Small intestine (tissue), 7 donors: ENCODE measurements at regions not wholly inside any gene's neighbourhood (a gene's known extent, or its start where the extent isn't known, plus 50 kb on each side); places are given as distances from the start of the nearest gene placed in this dataset.

ENCODE experiments used
- DNase-seq, 2 donors: peaks; one replicate each; pipeline versions ENCODE4 v3.0.0 to v3.0.0-alpha.2; 2013
- FAIRE-seq: peaks from 2 replicates; lab custom pipeline; 2012; peaks lifted over from hg19 to GRCh38; lab: Jason Lieb, UNC
- H3K27ac ChIP-seq, 3 donors: one replicate each; pipeline ENCODE4 v1.5.1; 2013; ENCODE audit warnings: low read length in 2 of 3, mild to moderate bottlenecking in 2 of 3, control low read depth in 1 of 3, inconsistent platforms in 1 of 3, low read depth in 1 of 3, moderate library complexity in 1 of 3
- H3K27me3 ChIP-seq, 3 donors: one replicate each; pipeline ENCODE4 v1.6.1; 2013; ENCODE audit warnings: low read length in 3 of 3, inconsistent platforms in 1 of 3; ENCODE audit not compliant: control insufficient read depth in 3 of 3, insufficient read depth in 3 of 3
- H3K36me3 ChIP-seq, 3 donors: one replicate each; pipeline ENCODE4 v1.6.1; 2013; ENCODE audit warnings: low read length in 3 of 3, inconsistent platforms in 1 of 3, low read depth in 1 of 3, mild to moderate bottlenecking in 1 of 3, moderate library complexity in 1 of 3; ENCODE audit not compliant: control insufficient read depth in 3 of 3, insufficient read depth in 2 of 3
- H3K4me1 ChIP-seq, 3 donors: one replicate each; pipeline ENCODE4 v1.6.1; 2013; ENCODE audit warnings: low read length in 2 of 3, inconsistent platforms in 1 of 3, low read depth in 1 of 3, mild to moderate bottlenecking in 1 of 3, moderate library complexity in 1 of 3; ENCODE audit not compliant: control insufficient read depth in 3 of 3, insufficient read depth in 2 of 3
- H3K4me3 ChIP-seq, 3 donors: one replicate each; pipeline ENCODE4 v1.5.1; 2013; ENCODE audit warnings: low read length in 3 of 3, control low read depth in 1 of 3, inconsistent platforms in 1 of 3, low read depth in 1 of 3, mild to moderate bottlenecking in 1 of 3, moderate library complexity in 1 of 3
- H3K9me3 ChIP-seq, 2 donors: one replicate each; pipeline ENCODE4 v1.6.1; 2013; ENCODE audit warnings: low read depth in 1 of 2, low read length in 1 of 2; ENCODE audit not compliant: control insufficient read depth in 2 of 2, insufficient read depth in 1 of 2
- WGBS, 3 donors: extraction: QIAGEN DNeasy Blood & Tissue Kit; methylation state at CpG; one replicate each; pipeline ENCODE4 v1.1.7; 2013; 5-methylcytosine and 5-hydroxymethylcytosine counted together
- donor health status: healthy with polysubstance abuse.
- donor health status: control.
- donor health status: control.
- donor health status: Bipolar disorder and iron deficiency.
- donor health status: healthy.

DNA sequence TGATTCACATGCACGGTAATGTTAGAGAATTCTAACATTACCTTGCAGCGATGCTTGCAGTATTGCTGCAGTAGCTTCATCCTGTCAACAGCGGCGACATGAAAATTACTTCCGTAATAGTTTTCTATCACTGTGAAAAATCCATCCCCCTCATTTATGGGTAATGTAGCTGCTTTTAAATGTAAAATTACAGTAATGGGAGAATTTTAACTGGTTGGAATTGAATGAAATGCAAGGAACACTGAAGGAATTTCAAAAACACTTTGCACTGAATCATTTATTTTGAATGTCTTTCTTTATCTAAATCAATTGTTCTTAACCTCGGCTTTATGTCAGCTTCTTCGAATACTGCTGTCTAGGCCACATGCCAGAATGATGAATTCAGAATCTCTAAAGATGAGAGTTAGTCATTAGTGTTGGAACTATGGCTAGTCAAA, 102.4 kb upstream of the HIVEP1 start:
- no peak overlapping the region for H3K4me3 ChIP-seq
- FAIRE-seq (no peak), DNase-seq (no peak)
- peaks cover 0 to 4% of the 10 kb centered on the region in 2 donors for H3K9me3 ChIP-seq
- no peaks in the 10 kb centered on the region for H3K36me3 ChIP-seq
- no peaks in the 10 kb centered on the region for H3K4me1 ChIP-seq
- 86 to 94% (median 92%) methylated on average over 7 of the region's 7 CpGs for WGBS, 3 donors
- H3K27me3 ChIP-seq, result no peaks in the 10 kb centered on the region
- no peak overlapping the region for H3K27ac ChIP-seq

DNA sequence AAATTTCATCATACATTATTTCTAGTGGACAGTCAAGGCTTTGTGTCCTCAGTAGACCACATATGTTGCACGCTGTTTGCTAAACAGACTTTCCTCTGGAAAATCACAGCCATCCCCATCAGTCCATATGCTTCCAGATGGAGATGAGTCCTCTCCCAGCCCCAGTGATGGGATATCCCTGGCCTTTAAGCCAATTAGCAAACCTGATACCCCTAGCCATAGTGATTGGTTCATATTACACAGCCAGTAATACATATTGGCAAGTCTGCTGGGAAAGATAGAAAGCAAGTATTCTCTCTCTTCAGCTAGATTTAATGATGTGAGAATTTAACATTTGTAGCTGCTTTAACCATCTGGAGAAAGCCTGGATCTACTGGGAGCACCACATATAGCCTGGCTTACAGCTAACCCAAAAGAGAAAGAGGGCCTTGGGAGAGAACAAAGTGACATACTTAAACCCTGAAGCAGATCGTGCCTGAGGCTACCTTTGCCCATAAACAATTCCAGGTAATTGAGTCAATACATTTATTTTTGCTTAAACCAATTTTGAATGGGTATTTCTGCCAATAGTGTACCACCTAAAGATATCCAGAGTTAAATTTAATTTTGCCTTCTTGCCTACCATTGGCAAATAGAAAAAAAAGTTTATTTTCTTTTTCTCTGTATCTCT, 103.5 kb upstream of the HIVEP1 start:
- no peak for DNase-seq

DNA sequence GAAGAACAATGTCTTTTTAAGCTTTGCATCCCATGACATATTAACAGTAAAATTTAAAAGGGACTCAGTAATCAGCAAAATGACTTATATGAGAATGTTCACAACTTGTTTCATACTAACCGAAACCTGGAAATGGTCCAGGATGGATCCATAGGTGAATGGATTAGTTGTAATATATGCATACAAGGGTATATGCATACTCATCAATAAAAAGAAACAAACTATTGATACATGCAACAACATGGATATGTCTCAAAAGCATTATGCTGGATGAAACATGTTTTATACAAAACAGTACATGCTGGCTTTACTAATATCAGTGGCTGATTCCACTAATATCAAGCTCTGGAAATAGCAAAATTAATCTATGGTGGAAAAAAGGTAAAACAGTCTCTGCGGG, 108.5 kb upstream of the HIVEP1 start:
- DNase-seq (no peak), FAIRE-seq (no peak)
- no peak overlapping the region for H3K4me3 ChIP-seq
- no peak overlapping the region for H3K27ac ChIP-seq
- no peaks in the 10 kb centered on the region for H3K36me3 ChIP-seq
- whole genome bisulfite sequencing, 3 donors, result 95 to 97% (median 96%) methylated on average over 2 of the region's 2 CpGs
- H3K4me1 ChIP-seq, result no peaks in the 10 kb centered on the region
- no peaks in the 10 kb centered on the region for H3K9me3 ChIP-seq
- no peaks in the 10 kb centered on the region for H3K27me3 ChIP-seq

More for the DNA sequence above, 103.5 kb upstream of the HIVEP1 start:
- FAIRE-seq, result no peak
- Histone ChIP-seq H3K27me3 (no peaks in the 10 kb centered on the region), H3K36me3 (no peaks in the 10 kb centered on the region), H3K27ac (no peak overlapping the region), H3K4me1 (no peaks in the 10 kb centered on the region), H3K4me3 (no peak overlapping the region), H3K9me3 (peaks cover 0 to 4% of the 10 kb centered on the region in 2 donors)
- 71 to 83% (median 76%) methylated on average over 2 of the region's 2 CpGs for WGBS, 3 donors

DNA sequence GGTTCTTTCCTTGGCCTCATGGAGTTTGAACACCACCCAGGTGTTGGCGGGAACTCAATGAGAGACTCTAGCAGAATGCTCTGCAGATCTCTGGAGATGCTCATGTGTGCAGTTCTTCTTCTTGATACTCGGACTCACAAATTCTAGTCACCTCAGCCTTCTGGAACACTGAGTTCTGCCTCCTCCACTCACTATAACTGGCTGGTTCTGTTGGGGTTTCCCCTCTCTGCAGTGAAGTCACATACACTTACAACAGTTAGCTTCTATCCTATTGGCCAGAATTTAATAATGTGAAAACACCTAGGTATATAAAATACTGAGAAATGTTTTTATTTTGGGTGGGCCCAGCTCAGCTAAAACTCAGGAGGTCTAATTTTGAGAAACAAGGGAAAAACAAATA, 109.6 kb upstream of the HIVEP1 start:
- H3K4me1 ChIP-seq, result no peaks in the 10 kb centered on the region
- no peaks in the 10 kb centered on the region for H3K36me3 ChIP-seq
- 91 to 98% (median 93%) methylated on average over 2 of the region's 2 CpGs for WGBS, 3 donors
- FAIRE-seq, result no peak
- H3K27me3 ChIP-seq, result no peaks in the 10 kb centered on the region
- no peaks in the 10 kb centered on the region for H3K9me3 ChIP-seq
- DNase-seq, result no peak
- no peak overlapping the region for H3K4me3 ChIP-seq
- H3K27ac ChIP-seq, result no peak overlapping the region

DNA sequence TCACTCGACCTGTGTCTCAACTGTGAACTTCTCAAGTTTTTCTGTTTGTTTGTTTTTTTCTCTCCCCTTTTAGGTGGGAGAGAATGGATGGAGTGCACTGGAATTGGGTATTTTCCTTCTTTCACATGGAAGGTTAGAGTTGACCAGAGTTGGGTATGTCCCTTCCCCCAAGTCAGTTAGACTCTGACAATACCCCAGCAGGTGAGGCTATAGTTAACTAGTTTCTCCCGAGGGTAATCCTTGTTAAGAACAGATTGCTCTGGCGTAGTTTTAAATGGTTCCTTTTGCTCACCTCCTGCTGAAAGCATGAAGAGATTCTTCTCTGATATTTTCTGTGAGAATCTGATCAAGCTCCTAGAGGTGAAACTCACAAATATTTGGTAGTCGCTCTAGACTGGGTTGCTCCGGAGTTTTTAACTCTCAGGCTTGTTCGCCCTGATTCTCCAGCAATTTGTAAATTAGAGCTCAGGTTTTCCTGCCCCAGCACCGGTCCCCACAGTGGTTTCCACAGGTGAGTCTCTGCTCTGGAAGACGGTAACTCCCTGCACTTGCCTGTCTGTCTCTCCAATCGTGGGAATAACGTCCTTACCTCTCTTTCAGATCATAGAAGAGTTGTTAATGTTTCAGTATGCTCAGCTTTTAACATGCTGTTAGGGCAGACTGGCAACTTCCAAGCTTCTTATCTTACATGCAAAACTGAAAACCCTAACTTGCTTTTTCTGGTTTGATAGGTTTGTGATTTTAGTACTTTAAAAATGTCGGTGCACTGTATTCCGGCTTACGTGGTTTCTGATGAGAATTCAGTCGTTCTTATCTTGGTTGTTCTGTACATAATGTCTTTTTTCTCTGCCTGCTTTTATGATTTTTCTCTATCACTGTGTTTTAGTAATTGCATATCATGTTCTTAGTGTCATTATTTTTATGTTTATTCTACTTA, 111.2 kb upstream of the HIVEP1 start:
- DNase-seq, result peak in 1 of 2 donors; percentile 16
- no peak for FAIRE-seq
- WGBS, 3 donors, result 53 to 61% (median 53%) methylated on average over 14 of the region's 14 CpGs
- no peaks in the 10 kb centered on the region for H3K27me3 ChIP-seq
- H3K9me3 ChIP-seq, result no peaks in the 10 kb centered on the region
- H3K4me3 ChIP-seq, result peak overlapping the region in 1 of 3 donors; percentile 13
- H3K4me1 ChIP-seq, result no peaks in the 10 kb centered on the region
- H3K36me3 ChIP-seq, result no peaks in the 10 kb centered on the region
- no peak overlapping the region for H3K27ac ChIP-seq

DNA sequence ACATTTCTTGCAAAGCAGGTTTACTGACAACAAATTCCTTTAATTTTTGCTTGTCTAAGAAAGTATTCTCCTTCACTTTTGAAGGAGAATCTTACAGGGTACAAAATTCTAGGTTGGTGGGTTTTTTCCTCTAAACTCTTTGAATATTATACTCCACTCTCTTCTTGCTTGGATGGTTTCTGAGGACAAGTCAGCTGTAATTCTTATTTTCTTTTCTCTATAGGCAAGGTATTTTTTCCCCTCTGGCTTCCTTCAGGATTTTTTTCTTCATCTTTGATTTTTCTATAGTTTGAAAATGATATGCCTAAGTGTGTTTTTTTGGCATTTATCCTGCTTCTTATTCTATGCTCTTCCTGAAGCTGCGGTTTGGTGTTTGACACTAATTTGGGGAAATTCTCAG, 112.5 kb upstream of the HIVEP1 start:
- Histone ChIP-seq H3K36me3 (no peaks in the 10 kb centered on the region), H3K27me3 (no peaks in the 10 kb centered on the region), H3K27ac (no peak overlapping the region), H3K4me1 (no peaks in the 10 kb centered on the region), H3K9me3 (no peaks in the 10 kb centered on the region), H3K4me3 (no peak overlapping the region)
- DNase-seq, result no peak
- no peak for FAIRE-seq
- WGBS, 3 donors, result 86 to 100% (median 96%) methylated on average over 1 of the region's 1 CpG

DNA sequence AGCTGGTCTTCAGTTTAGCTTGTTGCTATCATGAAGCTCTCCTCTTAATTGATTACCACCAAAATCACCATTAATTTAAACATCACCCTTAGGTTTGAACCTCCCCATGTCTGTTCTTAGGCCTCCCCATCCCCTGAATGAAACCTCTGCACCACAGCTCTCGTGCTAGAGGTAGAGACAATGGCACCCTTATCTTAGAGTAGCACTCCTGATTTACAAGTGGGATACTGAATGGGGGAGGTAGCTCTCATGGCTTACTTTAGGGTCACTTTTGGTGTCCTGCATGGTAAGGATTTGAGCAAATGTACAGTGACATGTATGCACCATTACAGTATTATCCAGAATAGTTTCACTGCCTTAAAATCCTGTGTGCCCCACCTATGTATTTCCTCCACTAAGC, 115.6 kb upstream of the ADTRP start:
- no peak overlapping the region for H3K4me3 ChIP-seq
- H3K27me3 ChIP-seq, result no peaks in the 10 kb centered on the region
- no peaks in the 10 kb centered on the region for H3K36me3 ChIP-seq
- no peak overlapping the region for H3K27ac ChIP-seq
- H3K9me3 ChIP-seq, result no peaks in the 10 kb centered on the region
- H3K4me1 ChIP-seq, result no peaks in the 10 kb centered on the region
- FAIRE-seq (no peak), DNase-seq (no peak)
- WGBS, 3 donors, result 85 to 90% (median 89%) methylated on average over 1 of the region's 1 CpG

DNA sequence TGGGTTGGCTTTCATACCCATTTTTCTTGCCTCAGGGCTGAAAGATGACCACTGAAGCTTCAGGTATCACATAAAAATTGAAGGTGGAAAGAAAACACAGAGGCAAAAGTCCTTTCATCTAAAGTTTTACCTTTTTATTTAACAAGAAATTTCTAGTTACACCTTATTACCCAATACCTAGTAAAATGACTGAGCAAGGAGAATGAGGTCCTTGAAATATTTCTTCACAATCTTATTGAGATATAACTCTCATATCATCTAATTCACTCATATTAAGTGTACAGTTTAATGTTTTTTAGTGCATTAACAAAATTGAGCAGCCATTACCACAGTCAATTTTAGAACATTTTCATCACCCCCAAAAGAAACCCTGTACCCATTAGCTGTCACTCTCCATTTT, 112.9 kb upstream of the ADTRP start:
- H3K27me3 ChIP-seq, result no peaks in the 10 kb centered on the region
- DNase-seq (no peak), FAIRE-seq (no peak)

More for the DNA sequence above, 112.9 kb upstream of the ADTRP start:
- H3K27ac ChIP-seq, result no peak overlapping the region
- no peaks in the 10 kb centered on the region for H3K4me1 ChIP-seq
- no peak overlapping the region for H3K4me3 ChIP-seq
- no peaks in the 10 kb centered on the region for H3K36me3 ChIP-seq
- H3K9me3 ChIP-seq, result no peaks in the 10 kb centered on the region
